Heart right ventricle (tissue), 16 donors: ENCODE measurements at regions not wholly inside any gene's neighbourhood (a gene's known extent, or its start where the extent isn't known, plus 50 kb on each side); places are given as distances from the start of the nearest gene placed in this dataset.

Experiments
- ATAC-seq, 8 donors: fragments of 200-7000 bp; cut with Tn5 transposase; one replicate each; pipeline ENCODE4 v1.9.1; 2020; ENCODE audit warnings: mild to moderate bottlenecking in 8 of 8, moderate library complexity in 8 of 8, moderate number of reproducible peaks in 1 of 8
- DNase-seq, 2 donors: peaks; one replicate each; pipeline ENCODE4 v3.0.0-alpha.2; 2020
- H3K27ac ChIP-seq, 10 donors: fragments of 200-600 bp; sonication (generic) in 2 of 10; one replicate each; pipeline versions ENCODE4 v1.5.0 to v1.8.0; 2020 to 2022; ENCODE audit warnings: mild to moderate bottlenecking in 3 of 10
- H3K27me3 ChIP-seq, 7 donors: fragments of 200-600 bp; one replicate each; pipeline ENCODE4 v1.8.0; 2021 to 2022; ENCODE audit warnings: mild to moderate bottlenecking in 2 of 7
- H3K36me3 ChIP-seq, 9 donors: fragments of 200-600 bp; sonication (generic) in 1 of 9; one replicate each; pipeline versions ENCODE4 v1.5.0 to v1.8.0; 2020 to 2022; ENCODE audit warnings: mild to moderate bottlenecking in 2 of 9
- H3K4me1 ChIP-seq, 9 donors: fragments of 200-600 bp; sonication (generic) in 1 of 9; one replicate each; pipeline versions ENCODE4 v1.5.0 to v1.8.0; 2020 to 2022; ENCODE audit warnings: mild to moderate bottlenecking in 4 of 9
- H3K4me3 ChIP-seq, 10 donors: fragments of 200-600 bp; sonication (generic) in 2 of 10; one replicate each; pipeline versions ENCODE4 v1.5.0 to v1.8.0; 2020 to 2022; ENCODE audit warnings: mild to moderate bottlenecking in 7 of 10, moderate library complexity in 2 of 10
- H3K9me3 ChIP-seq, 11 donors: fragments of 200-600 bp in 10 of 11; sonication (generic) in 2 of 11; one replicate each; pipeline versions ENCODE4 v1.5.0 to v1.8.0; 2013 to 2022; ENCODE audit warnings: mild to moderate bottlenecking in 2 of 11, control low read depth in 1 of 11, moderate library complexity in 1 of 11
- CTCF ChIP-seq, 9 donors: fragments of 200-600 bp; sonication (generic) in 2 of 9; IDR thresholded peaks; one replicate each; pipeline versions ENCODE4 v1.5.0 to v1.8.0; 2021 to 2022; ENCODE audit warnings: antibody characterized with exemption in 9 of 9, mild to moderate bottlenecking in 5 of 9, moderate library complexity in 1 of 9
- WGBS, 2 donors: extraction: QIAGEN DNeasy Blood & Tissue Kit; methylation state at CpG; one replicate each; pipeline ENCODE4 v1.1.7; 2013; ENCODE audit warnings: inconsistent platforms in 1 of 2; 5-methylcytosine and 5-hydroxymethylcytosine counted together
- intact Hi-C, 10 donors: fragments of 100-400 bp; cut with DNase I; formaldehyde crosslinking; loops; one replicate each; pipeline versions ENCODE4 v1.11.1 to v1.14.2; 2022
- donor health status: Arrhythmogenic right ventricular cardiomyopathy.
- donor health status: ischemic (EF 13 %, LVEDD 7.1; RV severe dilation, severe dysfunction).
- donor health status: healthy with polysubstance abuse.
- donor health status: DM: no; HTN: yes; CAD: no.
- donor health status: DM: no; HTN: no; CAD: no.
- donor health status: ischemic (EF 25% LVEDD 6.9; RV normal size, moderate dysfunction).
- donor health status: ischemic (EF 25% LVEDD 5.7; RV mildly dilated, moderate dysfunction).
- donor health status: healthy.
- donor health status: DM: yes; HTN: yes; CAD: no.
- donor health status: Ischemic cardiomyopathy.
- donor health status: ischemic (EF 35%, LVEDD 5.7; RV mildly dilated, moderate dysfunction).
- donor health status: nonischemic (EF 11% LVEDD 7.7; RV severe dilation, severe dysfunction).
- donor health status: DM: yes; HTN: yes; CAD: no.
- donor health status: PGD.
- donor health status: ischemic (EF 29% LVEDD 5.4; RV normal size, mild dysfunction).
- donor health status: nonischemic (EF 23%, LVEDD 6.1; RV moderate dilation, normal function).

- Histone ChIP-seq H3K4me1 (no peaks in the 10 kb centered on the region), H3K4me3 (no peak overlapping the region), H3K27ac (no peak overlapping the region), H3K27me3 (no peaks in the 10 kb centered on the region), H3K9me3 (peaks cover 0 to 10% (median 0%) of the 10 kb centered on the region in 11 donors), H3K36me3 (no peaks in the 10 kb centered on the region)
- ATAC-seq: no peak
- intact Hi-C loops: no loop called here
- no peak for TF ChIP-seq CTCF (IDR thresholded peaks at IDR 0.05)
- DNase-seq: no peak
- 75 to 78% methylated on average over 3 of the region's 3 CpGs for WGBS, 2 donors
Observed at GRCh38 chr4:130855533-130855932, 1759.6 kb downstream of the C4orf33 start.

- WGBS, 2 donors: 72 to 87% methylated on average over 3 of the region's 3 CpGs
- no peaks in the 10 kb centered on the region for H3K36me3 ChIP-seq
- no peak for TF ChIP-seq CTCF (IDR thresholded peaks at IDR 0.05)
- H3K4me1 ChIP-seq: no peaks in the 10 kb centered on the region
- peaks cover 0 to 10% (median 0%) of the 10 kb centered on the region in 11 donors for H3K9me3 ChIP-seq
- no peak overlapping the region for H3K4me3 ChIP-seq
- DNase-seq (no peak), ATAC-seq (no peak)
- H3K27ac ChIP-seq: no peak overlapping the region
- H3K27me3 ChIP-seq: no peaks in the 10 kb centered on the region
- intact Hi-C loops: no loop called here
Observed at GRCh38 chr4:130859991-130860390, 1764.0 kb downstream of the C4orf33 start.

GRCh38 chr4:130896920-130897319, 1801.0 kb downstream of the C4orf33 start:
- no peak for DNase-seq
- Histone ChIP-seq H3K36me3 (no peaks in the 10 kb centered on the region), H3K27ac (no peak overlapping the region), H3K4me1 (no peaks in the 10 kb centered on the region), H3K9me3 (peaks cover 0 to 3% (median 0%) of the 10 kb centered on the region in 11 donors), H3K4me3 (no peak overlapping the region), H3K27me3 (no peaks in the 10 kb centered on the region)
- no peak for ATAC-seq
- no peak for TF ChIP-seq CTCF (IDR thresholded peaks at IDR 0.05)
- intact Hi-C loops: no loop called here

GRCh38 chr4:130901321-130901720, 1805.4 kb downstream of the C4orf33 start:
- Histone ChIP-seq H3K36me3 (no peaks in the 10 kb centered on the region), H3K4me3 (no peak overlapping the region), H3K27ac (no peak overlapping the region), H3K27me3 (no peaks in the 10 kb centered on the region), H3K9me3 (no peaks in the 10 kb centered on the region), H3K4me1 (no peaks in the 10 kb centered on the region)
- no peak for TF ChIP-seq CTCF (IDR thresholded peaks at IDR 0.05)
- no peak for ATAC-seq
- no peak for DNase-seq
- 69 to 74% methylated on average over 5 of the region's 5 CpGs for WGBS, 2 donors
- intact Hi-C loops: no loop called here

GRCh38 chr4:130922955-130923354, 1827.0 kb downstream of the C4orf33 start:
- no peak for TF ChIP-seq CTCF (IDR thresholded peaks at IDR 0.05)
- no peaks in the 10 kb centered on the region for H3K27me3 ChIP-seq
- no peak for DNase-seq
- no peaks in the 10 kb centered on the region for H3K36me3 ChIP-seq
- no peaks in the 10 kb centered on the region for H3K4me1 ChIP-seq
- peaks cover 0 to 43% (median 18%) of the 10 kb centered on the region in 11 donors for H3K9me3 ChIP-seq
- ATAC-seq: no peak
- intact Hi-C loops: no loop called here
- no peak overlapping the region for H3K4me3 ChIP-seq
- no peak overlapping the region for H3K27ac ChIP-seq
- 73 to 85% methylated on average over 2 of the region's 2 CpGs for WGBS, 2 donors
